HL-60 (cell line): ENCODE measurements at regions not wholly inside any gene's neighbourhood (a gene's known extent, or its start where the extent isn't known, plus 50 kb on each side); places are given as distances from the start of the nearest gene placed in this dataset.
"Not testable (repeated sequence)": the region's sequence is repeated elsewhere in the genome, so short reads cannot be mapped to it uniquely, and the experiment has no call there.

ENCODE experiments used
- GABPA ChIP-seq: IDR thresholded peaks from 2 replicates; pipeline ENCODE4 v1.6.1; 2012; ENCODE audit warnings: low read depth
- POLR2AphosphoS5 ChIP-seq: IDR thresholded peaks from 2 replicates; pipeline ENCODE4 v1.6.1; 2012; ENCODE audit warnings: low read depth
- TF ChIP-seq, protein P1 (sequence below): IDR thresholded peaks from one replicate; pipeline ENCODE4 v1.5.1; 2011; ENCODE audit warnings: low read length, control low read depth, inconsistent platforms; ENCODE audit not compliant: insufficient read depth
- TF ChIP-seq, protein P2 (sequence below): IDR thresholded peaks from 2 replicates; pipeline ENCODE4 v1.6.1; 2012; ENCODE audit warnings: low read depth; ENCODE audit not compliant: insufficient replicate concordance

- not testable (repeated sequence) for TF ChIP-seq POLR2AphosphoS5, GABPA
- TF ChIP-seq, protein P1, sequence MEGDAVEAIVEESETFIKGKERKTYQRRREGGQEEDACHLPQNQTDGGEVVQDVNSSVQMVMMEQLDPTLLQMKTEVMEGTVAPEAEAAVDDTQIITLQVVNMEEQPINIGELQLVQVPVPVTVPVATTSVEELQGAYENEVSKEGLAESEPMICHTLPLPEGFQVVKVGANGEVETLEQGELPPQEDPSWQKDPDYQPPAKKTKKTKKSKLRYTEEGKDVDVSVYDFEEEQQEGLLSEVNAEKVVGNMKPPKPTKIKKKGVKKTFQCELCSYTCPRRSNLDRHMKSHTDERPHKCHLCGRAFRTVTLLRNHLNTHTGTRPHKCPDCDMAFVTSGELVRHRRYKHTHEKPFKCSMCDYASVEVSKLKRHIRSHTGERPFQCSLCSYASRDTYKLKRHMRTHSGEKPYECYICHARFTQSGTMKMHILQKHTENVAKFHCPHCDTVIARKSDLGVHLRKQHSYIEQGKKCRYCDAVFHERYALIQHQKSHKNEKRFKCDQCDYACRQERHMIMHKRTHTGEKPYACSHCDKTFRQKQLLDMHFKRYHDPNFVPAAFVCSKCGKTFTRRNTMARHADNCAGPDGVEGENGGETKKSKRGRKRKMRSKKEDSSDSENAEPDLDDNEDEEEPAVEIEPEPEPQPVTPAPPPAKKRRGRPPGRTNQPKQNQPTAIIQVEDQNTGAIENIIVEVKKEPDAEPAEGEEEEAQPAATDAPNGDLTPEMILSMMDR: not testable (repeated sequence)
- TF ChIP-seq, protein P2, sequence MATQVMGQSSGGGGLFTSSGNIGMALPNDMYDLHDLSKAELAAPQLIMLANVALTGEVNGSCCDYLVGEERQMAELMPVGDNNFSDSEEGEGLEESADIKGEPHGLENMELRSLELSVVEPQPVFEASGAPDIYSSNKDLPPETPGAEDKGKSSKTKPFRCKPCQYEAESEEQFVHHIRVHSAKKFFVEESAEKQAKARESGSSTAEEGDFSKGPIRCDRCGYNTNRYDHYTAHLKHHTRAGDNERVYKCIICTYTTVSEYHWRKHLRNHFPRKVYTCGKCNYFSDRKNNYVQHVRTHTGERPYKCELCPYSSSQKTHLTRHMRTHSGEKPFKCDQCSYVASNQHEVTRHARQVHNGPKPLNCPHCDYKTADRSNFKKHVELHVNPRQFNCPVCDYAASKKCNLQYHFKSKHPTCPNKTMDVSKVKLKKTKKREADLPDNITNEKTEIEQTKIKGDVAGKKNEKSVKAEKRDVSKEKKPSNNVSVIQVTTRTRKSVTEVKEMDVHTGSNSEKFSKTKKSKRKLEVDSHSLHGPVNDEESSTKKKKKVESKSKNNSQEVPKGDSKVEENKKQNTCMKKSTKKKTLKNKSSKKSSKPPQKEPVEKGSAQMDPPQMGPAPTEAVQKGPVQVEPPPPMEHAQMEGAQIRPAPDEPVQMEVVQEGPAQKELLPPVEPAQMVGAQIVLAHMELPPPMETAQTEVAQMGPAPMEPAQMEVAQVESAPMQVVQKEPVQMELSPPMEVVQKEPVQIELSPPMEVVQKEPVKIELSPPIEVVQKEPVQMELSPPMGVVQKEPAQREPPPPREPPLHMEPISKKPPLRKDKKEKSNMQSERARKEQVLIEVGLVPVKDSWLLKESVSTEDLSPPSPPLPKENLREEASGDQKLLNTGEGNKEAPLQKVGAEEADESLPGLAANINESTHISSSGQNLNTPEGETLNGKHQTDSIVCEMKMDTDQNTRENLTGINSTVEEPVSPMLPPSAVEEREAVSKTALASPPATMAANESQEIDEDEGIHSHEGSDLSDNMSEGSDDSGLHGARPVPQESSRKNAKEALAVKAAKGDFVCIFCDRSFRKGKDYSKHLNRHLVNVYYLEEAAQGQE: not testable (repeated sequence)
Observed at GRCh38 chr9:105124598-105124997, 119.9 kb upstream of the SLC44A1 start.
